Glomerular visceral epithelial cell (primary cell): ENCODE measurements at regions not wholly inside any gene's neighbourhood (a gene's known extent, or its start where the extent isn't known, plus 50 kb on each side); places are given as distances from the start of the nearest gene placed in this dataset.

Experiments
- DNase-seq: peaks from one replicate; pipeline ENCODE4 v3.0.0-alpha.2; 2016; ENCODE audit errors: extremely low spot score

DNA sequence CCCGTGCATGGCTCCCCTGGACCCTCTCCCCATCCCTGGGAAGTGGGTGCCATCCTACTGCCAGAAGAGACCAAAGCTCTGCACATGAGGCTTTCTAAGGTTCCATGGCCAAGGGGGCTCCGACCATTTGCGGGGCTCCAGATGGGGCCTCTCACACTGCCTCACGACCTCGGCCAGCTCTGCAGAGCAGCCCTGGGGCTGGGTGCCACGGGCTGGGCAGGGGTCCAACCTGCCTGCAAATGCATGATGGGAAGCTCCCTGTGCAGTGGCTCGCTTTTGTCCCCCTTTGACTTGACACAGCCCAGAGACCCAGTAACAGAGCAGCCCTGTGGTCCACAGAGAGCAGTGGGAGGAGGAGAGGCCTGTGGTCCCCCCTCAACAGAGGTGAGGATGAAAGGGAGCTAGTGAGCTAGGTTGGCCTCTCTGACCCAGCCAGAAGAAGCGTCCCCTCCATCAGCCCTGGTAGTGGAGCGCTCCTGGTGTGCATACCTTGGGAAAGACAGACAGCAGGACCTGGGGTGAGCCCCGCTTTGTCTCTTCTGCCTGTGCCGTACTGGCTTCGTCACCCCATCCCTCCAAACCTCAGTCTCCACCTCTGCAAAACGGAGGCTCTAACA, 174.1 kb downstream of the DDX1 start:
- no peak for DNase-seq

- no peak for DNase-seq
Measured at GRCh38 chr2:15766303-15766861, 174.0 kb upstream of the MYCN start.

DNA sequence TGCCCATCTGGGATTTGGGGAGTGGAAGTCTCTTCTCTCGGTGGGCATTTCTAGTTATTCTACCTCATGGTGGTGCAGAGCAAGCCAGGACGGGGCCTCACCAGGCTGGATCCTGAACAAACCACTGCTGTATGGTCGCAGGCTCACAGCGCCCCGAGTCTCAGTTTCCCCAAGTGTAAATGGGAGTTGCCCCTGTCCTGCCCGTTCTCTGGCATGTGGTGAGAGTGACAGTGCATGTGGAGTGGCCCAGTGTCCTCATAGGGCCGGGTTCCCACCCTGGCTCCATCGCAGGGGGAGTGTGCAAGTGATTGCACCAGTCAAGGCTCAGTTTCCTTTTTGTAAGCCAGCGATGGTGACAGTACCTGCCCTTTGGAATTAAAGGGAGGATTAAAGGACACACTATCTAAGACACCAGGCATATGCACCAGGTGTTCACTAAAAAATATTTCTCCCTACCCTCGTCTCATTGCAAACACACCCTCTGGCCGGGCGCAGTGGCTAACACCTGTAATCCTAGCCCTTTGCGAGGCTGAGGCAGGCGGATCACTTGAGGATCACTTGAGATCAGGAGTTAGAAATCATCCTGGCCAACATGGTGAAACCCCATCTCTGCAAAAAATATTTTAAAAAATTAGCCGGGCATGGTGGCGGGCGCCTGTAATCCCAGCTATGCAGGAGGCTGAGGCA, 173.3 kb upstream of the MYCN start:
- no peak for DNase-seq

- no peak for DNase-seq
Measured at GRCh38 chr2:15767679-15768078, 172.7 kb upstream of the MYCN start.

GRCh38 chr2:15768142-15768541, 172.2 kb upstream of the MYCN start:
- DNase-seq: no peak

DNA sequence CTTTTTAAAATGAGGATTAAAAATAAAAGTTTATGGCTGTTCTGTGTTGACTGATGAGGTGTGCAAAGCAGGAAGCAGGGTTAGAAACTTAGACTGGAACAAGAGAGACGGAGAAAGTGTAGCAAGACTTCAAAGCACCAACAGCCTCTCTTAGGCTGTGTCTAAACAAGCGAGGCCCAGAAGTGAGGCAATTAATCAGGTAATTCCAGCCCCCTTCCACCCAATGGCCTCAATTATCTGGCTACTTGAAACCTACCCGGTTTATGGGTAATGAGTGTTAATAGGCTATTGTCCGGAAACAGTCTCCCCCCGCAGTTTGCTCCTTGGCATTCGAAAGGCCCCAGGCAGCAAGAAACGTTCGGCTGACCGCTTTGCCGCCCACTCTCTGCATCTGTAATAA, 171.7 kb upstream of the MYCN start:
- no peak for DNase-seq

- DNase-seq: no peak
Measured at GRCh38 chr2:15769235-15769634, 171.1 kb upstream of the MYCN start.

GRCh38 chr2:15769676-15770547, 170.4 kb upstream of the MYCN start:
- DNase-seq: no peak

DNA sequence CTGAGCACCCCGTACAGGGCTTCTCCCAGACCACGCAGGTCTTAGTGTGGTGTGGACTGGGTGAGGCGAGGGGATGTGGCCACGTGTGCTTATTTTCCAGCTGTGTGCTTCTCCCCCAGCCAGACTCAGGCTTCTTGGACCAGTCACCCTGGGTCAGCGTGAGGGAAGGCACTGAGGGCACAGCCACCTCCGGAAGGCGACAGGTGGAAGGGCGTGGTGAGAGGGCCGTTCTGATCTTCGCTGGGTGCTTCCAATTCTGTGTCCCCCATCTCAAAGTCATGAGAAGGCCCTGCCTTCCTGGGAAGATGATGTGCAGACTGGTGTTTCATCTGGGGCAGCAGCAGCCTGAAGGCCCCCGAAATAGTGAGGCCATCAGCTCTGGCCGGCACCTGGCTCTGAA, 169.7 kb upstream of the MYCN start:
- no peak for DNase-seq

GRCh38 chr2:15771124-15771523, 169.2 kb upstream of the MYCN start:
- no peak for DNase-seq

DNA sequence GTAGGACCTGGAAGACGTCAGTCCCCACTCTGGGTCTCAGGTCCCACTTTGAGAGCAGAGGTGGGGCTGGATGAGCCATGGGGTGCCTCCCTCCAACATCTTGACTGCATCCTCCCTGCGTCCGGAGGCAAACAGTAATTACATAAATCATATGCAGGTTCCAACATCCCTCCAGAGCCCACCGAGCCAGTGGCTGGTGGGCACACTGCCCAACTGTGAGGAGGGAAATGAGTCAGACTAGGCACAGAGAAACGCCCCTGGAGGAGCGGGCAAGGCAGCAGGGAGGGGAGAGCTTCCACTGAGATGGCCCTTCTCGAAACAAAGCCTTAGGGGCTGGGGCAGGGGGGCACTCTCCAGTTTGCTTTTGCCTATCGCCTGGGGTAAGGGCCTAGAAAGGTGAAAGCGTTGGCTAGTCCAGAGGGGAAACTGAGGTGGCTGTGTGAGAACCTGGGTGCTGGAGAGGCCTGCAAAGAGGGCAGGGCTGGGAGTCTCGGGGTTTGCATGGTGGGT, 168.2 kb upstream of the MYCN start:
- DNase-seq: no peak

- DNase-seq: no peak
Measured at GRCh38 chr2:15772681-15773080, 167.7 kb upstream of the MYCN start.

- no peak for DNase-seq
Measured at GRCh38 chr2:15773204-15773603, 167.1 kb upstream of the MYCN start.

DNA sequence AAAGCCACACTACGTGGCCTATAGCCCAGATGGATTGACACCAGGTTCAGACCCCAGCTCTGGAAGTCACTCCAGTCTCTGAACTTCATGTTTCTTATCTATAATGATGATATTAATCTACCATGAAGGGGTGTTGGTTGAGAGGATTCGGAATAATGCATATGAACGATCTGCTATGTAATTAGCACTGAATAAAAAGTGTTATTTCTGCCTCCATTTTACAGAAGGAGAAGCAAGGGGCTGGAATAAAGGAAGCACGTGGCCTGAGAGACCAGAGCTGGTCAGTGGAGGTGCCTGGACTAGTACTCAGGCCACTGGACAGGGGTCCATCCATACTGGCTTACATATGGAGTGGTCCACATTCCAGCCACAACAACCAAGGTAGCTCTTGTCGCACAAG, 166.5 kb upstream of the MYCN start:
- no peak for DNase-seq

GRCh38 chr2:15775753-15776628, 164.4 kb upstream of the MYCN start:
- no peak for DNase-seq

DNA sequence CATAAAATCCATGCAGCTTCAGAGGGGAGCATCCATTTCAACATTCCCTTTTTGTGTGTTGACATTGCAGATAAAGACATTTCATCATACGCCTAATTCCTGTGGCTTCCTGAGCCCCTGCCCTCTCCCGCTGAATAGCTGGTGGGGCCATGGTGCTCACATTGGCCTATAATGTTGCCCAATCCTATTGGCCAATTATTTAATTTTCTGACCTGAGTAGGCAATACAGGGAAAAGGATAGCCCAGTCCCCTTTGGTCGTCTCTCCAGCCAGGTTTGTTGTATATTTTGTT, 163.8 kb upstream of the MYCN start:
- no peak for DNase-seq

DNA sequence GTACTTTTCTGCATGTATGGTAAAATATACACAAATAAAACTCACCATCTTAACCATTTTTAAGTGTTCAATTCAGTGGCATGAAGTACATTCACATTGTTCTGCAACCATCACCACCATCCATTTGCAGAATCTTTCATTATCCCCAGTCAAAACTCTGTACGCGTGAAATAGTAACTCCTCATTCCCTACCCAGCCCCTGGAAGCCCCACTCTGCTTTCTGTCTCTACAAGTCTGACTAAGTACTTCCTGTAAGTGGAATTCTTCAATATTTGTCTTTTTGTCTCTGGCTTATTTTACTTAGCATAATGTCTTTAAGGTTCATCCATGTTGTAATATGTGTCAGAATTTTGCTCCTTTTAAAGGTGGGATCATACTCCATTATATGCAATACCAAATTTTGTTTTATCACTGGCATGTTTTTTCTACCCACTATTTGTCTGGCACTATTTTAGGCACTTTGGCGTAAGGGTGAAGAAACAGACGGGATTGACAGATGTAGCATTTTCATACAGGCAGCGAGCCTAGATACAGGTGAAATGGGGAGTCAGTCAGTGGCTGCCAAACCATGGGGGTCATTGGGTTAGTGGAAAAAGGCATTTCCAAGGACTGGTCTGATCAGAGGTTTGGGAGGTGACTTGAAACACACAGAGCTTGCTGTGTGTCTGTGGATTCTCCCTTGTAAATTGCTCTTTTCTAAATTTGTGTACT, 163.2 kb upstream of the MYCN start:
- no peak for DNase-seq

GRCh38 chr2:15777795-15778371, 162.5 kb upstream of the MYCN start:
- DNase-seq: no peak

DNA sequence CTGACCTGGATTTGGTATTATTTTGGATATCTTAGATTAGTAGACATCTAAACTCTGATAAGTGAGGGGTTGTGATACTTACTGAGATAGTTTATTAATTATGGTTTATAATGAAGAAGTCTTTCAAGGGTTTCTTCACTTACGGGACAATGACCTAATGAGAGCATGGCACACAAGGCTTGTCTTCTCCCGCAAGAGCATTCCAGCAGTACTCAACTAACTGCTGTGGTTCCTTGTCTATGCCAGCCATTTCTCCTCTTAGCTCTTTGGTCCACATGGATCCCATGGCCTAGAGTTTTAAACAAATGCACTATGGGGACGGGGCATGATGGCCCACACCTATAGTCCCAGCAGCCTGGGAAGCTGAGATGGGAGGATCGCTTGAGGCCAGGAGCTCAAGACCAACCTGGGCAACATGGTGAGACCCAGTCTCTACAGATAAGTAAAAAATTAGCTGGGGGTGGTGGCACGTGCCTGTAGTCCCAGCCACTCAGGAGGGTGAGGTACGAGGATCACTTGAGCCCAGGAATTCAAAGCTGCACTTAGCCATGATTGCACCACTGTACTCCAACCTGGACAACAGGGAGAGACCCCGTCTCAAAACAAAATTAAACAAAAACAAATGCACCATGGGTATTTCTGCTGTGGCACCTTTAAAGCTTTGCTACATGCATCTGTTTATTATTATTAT, 161.7 kb upstream of the MYCN start:
- no peak for DNase-seq
